Superior temporal gyrus (tissue), 1 donor: ENCODE measurements at regions not wholly inside any gene's neighbourhood (a gene's known extent, or its start where the extent isn't known, plus 50 kb on each side); places are given as distances from the start of the nearest gene placed in this dataset.

Experiments used
- DNase-seq: peaks from one replicate; pipeline ENCODE4 v3.0.0-alpha.2; 2016; ENCODE audit errors: extremely low spot score

- DNase-seq: no peak
Observed at GRCh38 chr13:53201454-53202225, 173.0 kb downstream of the OLFM4 start.

GRCh38 chr13:53204598-53204997, 176.0 kb downstream of the OLFM4 start:
- no peak for DNase-seq

GRCh38 chr13:53206455-53206854, 177.8 kb downstream of the OLFM4 start:
- DNase-seq: no peak

- no peak for DNase-seq
Observed at GRCh38 chr13:53207556-53207955, 178.9 kb downstream of the OLFM4 start.

- no peak for DNase-seq
Observed at GRCh38 chr13:53214433-53214832, 185.8 kb downstream of the OLFM4 start.

GRCh38 chr13:53215563-53215962, 186.9 kb downstream of the OLFM4 start:
- no peak for DNase-seq

GRCh38 chr13:53216773-53217172, 188.2 kb downstream of the OLFM4 start:
- DNase-seq: no peak

GRCh38 chr13:53217194-53217593, 188.6 kb downstream of the OLFM4 start:
- DNase-seq: no peak

- DNase-seq: no peak
Observed at GRCh38 chr13:53220038-53220437, 191.4 kb downstream of the OLFM4 start.

- DNase-seq: no peak
Observed at GRCh38 chr13:53237696-53238095, 209.1 kb downstream of the OLFM4 start.

- DNase-seq: no peak
Observed at GRCh38 chr13:53238261-53238660, 209.6 kb downstream of the OLFM4 start.

- no peak for DNase-seq
Observed at GRCh38 chr13:53240401-53241025, 211.9 kb downstream of the OLFM4 start.

GRCh38 chr13:53241891-53242348, 213.3 kb downstream of the OLFM4 start:
- no peak for DNase-seq

GRCh38 chr13:53249236-53249635, 220.6 kb downstream of the OLFM4 start:
- no peak for DNase-seq

GRCh38 chr13:53250272-53250875, 221.8 kb downstream of the OLFM4 start:
- peak; percentile 96 for DNase-seq

GRCh38 chr13:53250977-53251376, 222.4 kb downstream of the OLFM4 start:
- DNase-seq: no peak

- DNase-seq: no peak
Observed at GRCh38 chr13:53254500-53254899, 225.9 kb downstream of the OLFM4 start.

- no peak for DNase-seq
Observed at GRCh38 chr13:53255795-53256194, 227.2 kb downstream of the OLFM4 start.

GRCh38 chr13:53260594-53260993, 232.0 kb downstream of the OLFM4 start:
- DNase-seq: no peak

- DNase-seq: no peak
Observed at GRCh38 chr13:53264751-53265385, 236.3 kb downstream of the OLFM4 start.

- no peak for DNase-seq
Observed at GRCh38 chr13:53266757-53267156, 238.1 kb downstream of the OLFM4 start.

GRCh38 chr13:53269634-53270033, 241.0 kb downstream of the OLFM4 start:
- DNase-seq: no peak
